Gastroesophageal sphincter (tissue), 4 donors: ENCODE measurements at regions not wholly inside any gene's neighbourhood (a gene's known extent, or its start where the extent isn't known, plus 50 kb on each side); places are given as distances from the start of the nearest gene placed in this dataset.
"Not testable (repeated sequence)": the region's sequence is repeated elsewhere in the genome, so short reads cannot be mapped to it uniquely, and the experiment has no call there.

Source experiments
- ATAC-seq: fragments of 150-250 bp; one replicate; pipeline ENCODE4 v1.9.1; 2016; ENCODE audit warnings: mild to moderate bottlenecking, moderate library complexity
- H3K27ac ChIP-seq, 4 donors: fragments of 200-600 bp; sonication (generic) in 3 of 4; 1 replicate in 3 of 4; 2 replicates in 1 of 4; pipeline ENCODE4 v1.5.1; 2016 to 2019
- H3K27me3 ChIP-seq: fragments of 200-600 bp; sonication (generic); one replicate; pipeline ENCODE4 v1.5.1; 2019
- H3K36me3 ChIP-seq, 2 donors: fragments of 200-600 bp; sonication (generic); one replicate each; pipeline ENCODE4 v1.5.1; 2019; ENCODE audit warnings: control low read depth in 1 of 2
- H3K4me1 ChIP-seq, 3 donors: fragments of 200-600 bp; sonication (generic); 1 replicate in 2 of 3; 2 replicates in 1 of 3; pipeline ENCODE4 v1.5.1; 2016 to 2019; ENCODE audit warnings: control low read depth in 2 of 3
- H3K4me3 ChIP-seq, 2 donors: fragments of 200-600 bp; sonication (generic); one replicate each; pipeline ENCODE4 v1.5.1; 2019; ENCODE audit warnings: mild to moderate bottlenecking in 1 of 2, moderate library complexity in 1 of 2
- H3K9me3 ChIP-seq, 3 donors: fragments of 200-600 bp; sonication (generic); one replicate each; pipeline ENCODE4 v1.5.1; 2017 to 2019; ENCODE audit warnings: control low read depth in 2 of 3
- CTCF ChIP-seq, 4 experiments: fragments of 200-600 bp in 2 of 4; fragments of 450-650 bp in 2 of 4; sonication (generic) in 1 of 4; IDR thresholded peaks; one replicate each; pipeline ENCODE4 v1.5.1; 2017 to 2019; ENCODE audit warnings: antibody characterized with exemption in 4 of 4, mild to moderate bottlenecking in 2 of 4, moderate library complexity in 2 of 4
- EP300 ChIP-seq: sonication (generic); formaldehyde crosslinking; IDR thresholded peaks from one replicate; pipeline ENCODE4 v1.6.1; 2017; ENCODE audit warnings: antibody characterized with exemption, mild to moderate bottlenecking
- POLR2A ChIP-seq, 2 donors: fragments of 450-650 bp; IDR thresholded peaks; one replicate each; pipeline ENCODE4 v1.6.1; 2017; ENCODE audit warnings: antibody characterized with exemption in 2 of 2, mild to moderate bottlenecking in 2 of 2, moderate library complexity in 1 of 2
- POLR2AphosphoS5 ChIP-seq: sonication (generic); formaldehyde crosslinking; IDR thresholded peaks from one replicate; pipeline ENCODE4 v1.6.1; 2017; ENCODE audit warnings: antibody characterized with exemption
- WGBS, 2 donors: methylation state at CpG; one replicate each; pipeline ENCODE4 v1.1.5; 2018; ENCODE audit warnings: low coverage in 1 of 2; 5-methylcytosine and 5-hydroxymethylcytosine counted together

GRCh38 chr3:6367171-6367570 lies 493.7 kb upstream of the GRM7 start:
- WGBS, 2 donors: 69 to 85% methylated on average over 2 of the region's 2 CpGs
- Histone ChIP-seq H3K4me1 (no peaks in the 10 kb centered on the region), H3K4me3 (no peak overlapping the region), H3K36me3 (no peaks in the 10 kb centered on the region), H3K27me3 (no peaks in the 10 kb centered on the region), H3K9me3 (peaks cover 0 to 6% (median 0%) of the 10 kb centered on the region in 3 donors), H3K27ac (no peak overlapping the region)
- no peak for TF ChIP-seq POLR2AphosphoS5
- no peak for TF ChIP-seq EP300
- TF ChIP-seq CTCF (IDR thresholded peaks at IDR 0.05): no peak
- no peak for TF ChIP-seq POLR2A (IDR thresholded peaks at IDR 0.05)
- no peak for ATAC-seq

- no peaks in the 10 kb centered on the region for H3K4me1 ChIP-seq
- no peaks in the 10 kb centered on the region for H3K27me3 ChIP-seq
- H3K4me3 ChIP-seq: no peak overlapping the region
- no peak for ATAC-seq
- H3K27ac ChIP-seq: no peak overlapping the region
- no peak for TF ChIP-seq EP300
- no peak for TF ChIP-seq POLR2AphosphoS5
- TF ChIP-seq POLR2A (IDR thresholded peaks at IDR 0.05): no peak
- no peak for TF ChIP-seq CTCF (IDR thresholded peaks at IDR 0.05)
- H3K9me3 ChIP-seq: no peaks in the 10 kb centered on the region
- 74 to 79% methylated on average over 2 of the region's 2 CpGs for WGBS, 2 donors
- H3K36me3 ChIP-seq: no peaks in the 10 kb centered on the region
These were observed 468.8 kb upstream of the GRM7 start for GRCh38 chr3:6392123-6392522.

DNA sequence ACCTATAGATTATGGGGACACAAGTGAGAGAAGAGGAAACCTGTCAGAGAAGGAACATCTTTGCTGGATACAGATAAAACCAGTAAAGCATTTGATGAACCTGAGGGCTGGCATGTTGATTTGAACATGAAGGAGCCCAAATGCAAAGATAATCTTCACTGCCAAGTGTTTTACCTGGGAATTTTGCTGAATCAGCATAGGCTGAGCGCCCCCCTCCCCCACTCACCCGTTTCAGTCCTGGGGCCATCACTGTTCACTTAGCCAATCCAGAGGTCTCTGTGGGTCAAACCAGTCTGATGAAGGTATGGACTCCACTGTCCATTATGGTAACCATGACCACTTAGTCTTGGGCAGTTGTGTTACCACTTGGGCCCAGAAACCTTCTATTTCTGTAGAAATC lies 466.0 kb upstream of the GRM7 start:
- ATAC-seq: no peak
- Histone ChIP-seq H3K4me3 (no peak overlapping the region), H3K9me3 (no peaks in the 10 kb centered on the region), H3K27me3 (no peaks in the 10 kb centered on the region), H3K4me1 (no peaks in the 10 kb centered on the region), H3K36me3 (no peaks in the 10 kb centered on the region), H3K27ac (no peak overlapping the region)
- WGBS, 2 donors: 83% methylated on average over 2 of the region's 2 CpGs; no CpG with 5 or more reads in 1 of the 2 donors
- TF ChIP-seq EP300: no peak
- TF ChIP-seq POLR2A (IDR thresholded peaks at IDR 0.05): no peak
- no peak for TF ChIP-seq POLR2AphosphoS5
- no peak for TF ChIP-seq CTCF (IDR thresholded peaks at IDR 0.05)

DNA sequence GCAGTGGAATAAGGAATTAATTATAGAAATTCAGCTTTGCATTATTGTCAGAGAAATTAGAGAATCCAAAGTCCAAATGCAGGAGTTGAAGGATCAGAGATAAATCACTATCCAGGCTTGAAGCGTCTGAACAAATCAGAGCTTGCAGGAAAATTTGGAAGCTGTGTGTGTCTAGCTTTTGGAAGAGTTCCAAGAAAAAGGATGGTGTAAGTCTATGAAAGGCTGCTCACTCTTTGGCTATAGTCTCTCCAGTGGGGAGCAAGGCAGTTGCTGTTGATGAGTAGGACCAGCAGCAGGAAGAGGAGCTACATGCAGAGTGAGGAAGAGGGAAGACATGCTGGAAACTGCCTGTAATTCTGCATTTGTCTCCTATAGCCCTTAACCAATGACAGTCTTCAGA lies 464.3 kb upstream of the GRM7 start:
- Histone ChIP-seq H3K27ac (no peak overlapping the region), H3K9me3 (no peaks in the 10 kb centered on the region), H3K27me3 (no peaks in the 10 kb centered on the region), H3K4me1 (no peaks in the 10 kb centered on the region), H3K36me3 (no peaks in the 10 kb centered on the region), H3K4me3 (no peak overlapping the region)
- 0 to 14% methylated on average over 1 of the region's 1 CpG for WGBS, 2 donors
- no peak for TF ChIP-seq POLR2AphosphoS5
- no peak for TF ChIP-seq EP300
- TF ChIP-seq CTCF (IDR thresholded peaks at IDR 0.05): no peak
- TF ChIP-seq POLR2A (IDR thresholded peaks at IDR 0.05): no peak
- ATAC-seq: no peak

- H3K27ac ChIP-seq, H3K9me3 ChIP-seq, H3K27me3 ChIP-seq, H3K4me3 ChIP-seq, H3K36me3 ChIP-seq, ATAC-seq, H3K4me1 ChIP-seq: not testable (repeated sequence)
- 79% methylated on average over 2 to 4 of the region's 4 CpGs for WGBS, 2 donors
These were observed 458.2 kb upstream of the GRM7 start for GRCh38 chr3:6402666-6403065.

GRCh38 chr3:6406923-6407322 lies 454.0 kb upstream of the GRM7 start:
- not testable (repeated sequence) for H3K36me3 ChIP-seq, H3K4me1 ChIP-seq, ATAC-seq, H3K4me3 ChIP-seq, H3K27ac ChIP-seq, H3K9me3 ChIP-seq, H3K27me3 ChIP-seq
- whole genome bisulfite sequencing, 2 donors: 92 to 96% methylated on average over 3 to 4 of the region's 4 CpGs
